ENCODE measurements at regions not wholly inside any gene's neighbourhood (a gene's known extent, or its start where the extent isn't known, plus 50 kb on each side); places are given as distances from the start of the nearest gene placed in this dataset.

DNA sequence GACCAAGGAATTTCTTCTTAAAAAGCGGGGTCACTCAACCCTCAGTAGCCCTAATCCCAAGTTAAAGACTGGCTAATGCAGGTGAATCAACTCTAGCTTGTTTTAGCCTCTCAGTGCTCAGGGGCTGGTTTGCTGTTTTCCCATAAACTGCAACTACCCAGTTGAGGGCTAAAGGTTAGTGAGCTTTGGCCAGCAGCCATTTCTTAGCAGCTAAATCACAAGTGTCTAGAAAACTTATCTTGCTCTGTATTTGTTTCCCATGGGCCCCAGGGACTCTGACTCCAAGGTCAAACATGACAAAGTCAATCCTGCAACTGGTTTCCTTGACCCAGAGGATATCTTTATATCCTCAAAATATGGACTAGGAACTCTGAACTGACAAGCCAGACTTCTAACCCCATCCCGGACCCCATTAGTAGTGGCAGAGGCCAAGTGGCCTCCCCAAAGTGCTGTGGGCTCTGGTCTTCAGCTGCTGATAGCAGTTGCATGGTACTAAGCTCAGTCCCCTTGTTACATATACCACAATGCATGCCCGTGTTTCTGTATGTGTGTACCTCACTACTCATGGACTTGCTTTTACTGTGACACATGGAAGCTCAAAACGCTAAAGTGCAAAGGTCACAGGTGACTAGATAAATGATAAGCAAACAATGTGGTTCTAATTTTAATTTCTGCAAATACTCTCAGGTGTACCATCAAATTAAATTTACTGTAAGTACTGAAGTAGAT, 793.0 kb upstream of the IGFBP3 start:
- TF ChIP-seq, protein P1, sequence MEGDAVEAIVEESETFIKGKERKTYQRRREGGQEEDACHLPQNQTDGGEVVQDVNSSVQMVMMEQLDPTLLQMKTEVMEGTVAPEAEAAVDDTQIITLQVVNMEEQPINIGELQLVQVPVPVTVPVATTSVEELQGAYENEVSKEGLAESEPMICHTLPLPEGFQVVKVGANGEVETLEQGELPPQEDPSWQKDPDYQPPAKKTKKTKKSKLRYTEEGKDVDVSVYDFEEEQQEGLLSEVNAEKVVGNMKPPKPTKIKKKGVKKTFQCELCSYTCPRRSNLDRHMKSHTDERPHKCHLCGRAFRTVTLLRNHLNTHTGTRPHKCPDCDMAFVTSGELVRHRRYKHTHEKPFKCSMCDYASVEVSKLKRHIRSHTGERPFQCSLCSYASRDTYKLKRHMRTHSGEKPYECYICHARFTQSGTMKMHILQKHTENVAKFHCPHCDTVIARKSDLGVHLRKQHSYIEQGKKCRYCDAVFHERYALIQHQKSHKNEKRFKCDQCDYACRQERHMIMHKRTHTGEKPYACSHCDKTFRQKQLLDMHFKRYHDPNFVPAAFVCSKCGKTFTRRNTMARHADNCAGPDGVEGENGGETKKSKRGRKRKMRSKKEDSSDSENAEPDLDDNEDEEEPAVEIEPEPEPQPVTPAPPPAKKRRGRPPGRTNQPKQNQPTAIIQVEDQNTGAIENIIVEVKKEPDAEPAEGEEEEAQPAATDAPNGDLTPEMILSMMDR (IDR thresholded peaks at IDR 0.05): no peak
- TF ChIP-seq POLR2A (IDR thresholded peaks at IDR 0.05): no peak
